ENCODE measurements at regions not wholly inside any gene's neighbourhood (a gene's known extent, or its start where the extent isn't known, plus 50 kb on each side); places are given as distances from the start of the nearest gene placed in this dataset.

DNA sequence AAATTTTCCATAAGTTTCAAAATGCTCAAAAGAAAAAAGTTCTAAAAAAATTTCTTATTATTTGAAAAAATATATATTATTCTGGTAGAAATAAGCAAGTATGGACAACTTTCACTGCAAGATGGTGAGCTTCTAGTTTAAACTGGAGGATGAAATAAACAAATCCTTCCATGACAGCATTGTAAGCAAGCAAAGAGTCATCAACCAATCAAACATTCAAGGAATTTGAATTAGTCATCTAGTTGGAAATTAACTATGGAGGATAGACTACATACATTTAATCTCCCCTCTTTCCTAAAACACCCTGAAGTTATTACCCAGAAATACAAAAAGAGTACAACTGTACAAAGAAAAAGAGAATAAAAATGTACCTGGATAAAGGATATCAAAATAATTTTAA, 51.0 kb upstream of the IRX5 start:
- no TSS peak for BruUV-seq (replicated peaks)
- DNase-seq (ENCODE audit: low read depth, low spot score): no peak

GRCh38 chr16:54878301-54878700, 52.4 kb upstream of the IRX5 start:
- Histone ChIP-seq H3K27ac (ENCODE audit: low read length) (no peak overlapping the region), H3K27me3 (ENCODE audit: control insufficient read depth, insufficient read depth, low read length) (no peaks in the 10 kb centered on the region), H3K4me1 (ENCODE audit: control insufficient read depth, insufficient read depth, low read length) (no peaks in the 10 kb centered on the region), H3K36me3 (ENCODE audit: control insufficient read depth, insufficient read depth, low read length) (no peaks in the 10 kb centered on the region), H3K9me3 (ENCODE audit: control insufficient read depth, insufficient read depth, low read depth, low read length) (no peaks in the 10 kb centered on the region), H3K4me3 (ENCODE audit: low read depth in 2 of 2, low read length in 2 of 2) (no peak overlapping the region)
- CTCF ChIA-PET: no interaction called here
- no peak for DNase-seq (ENCODE audit: low read depth, low spot score)
- TF ChIP-seq CTCF (IDR thresholded peaks at IDR 0.05) (no peak), SIN3A (IDR thresholded peaks at IDR 0.05; ENCODE audit: borderline replicate concordance, insufficient read depth, low read depth, low read length) (no peak), REST (IDR thresholded peaks at IDR 0.05; ENCODE audit: insufficient read depth in 1 of 2, low read depth in 2 of 2, low read length in 1 of 2) (no peak), TCF7L2 (IDR thresholded peaks at IDR 0.05; ENCODE audit: low read depth, low read length) (no peak), POLR2AphosphoS5 (IDR thresholded peaks at IDR 0.05; ENCODE audit: low read depth, low read length) (no peak)
- no peak for ATAC-seq
- in situ Hi-C loops (cut with HindIII; ENCODE audit: low pct_unique_long_range_greater_than_20kb, low sequenced_read_pairs) (no loop called here), intact Hi-C loops (cut with micrococcal nuclease; ENCODE audit: unreplicated experiment) (no loop called here)
- no TSS peak for BruUV-seq (replicated peaks)
- POLR2A ChIA-PET: no interaction called here

More for the DNA sequence above, 51.0 kb upstream of the IRX5 start:
- Histone ChIP-seq H3K27ac (ENCODE audit: low read length) (no peak overlapping the region), H3K9me3 (ENCODE audit: control insufficient read depth, insufficient read depth, low read depth, low read length) (no peaks in the 10 kb centered on the region), H3K36me3 (ENCODE audit: control insufficient read depth, insufficient read depth, low read length) (no peaks in the 10 kb centered on the region), H3K27me3 (ENCODE audit: control insufficient read depth, insufficient read depth, low read length) (no peaks in the 10 kb centered on the region), H3K4me3 (ENCODE audit: low read depth in 2 of 2, low read length in 2 of 2) (no peak overlapping the region), H3K4me1 (ENCODE audit: control insufficient read depth, insufficient read depth, low read length) (no peaks in the 10 kb centered on the region)
- intact Hi-C loops (cut with micrococcal nuclease; ENCODE audit: unreplicated experiment): no loop called here
- CTCF ChIA-PET: no interaction called here
- ATAC-seq: no peak
- in situ Hi-C loops (cut with HindIII; ENCODE audit: low pct_unique_long_range_greater_than_20kb, low sequenced_read_pairs): no loop called here
- POLR2A ChIA-PET: no interaction called here
- TF ChIP-seq SIN3A (IDR thresholded peaks at IDR 0.05; ENCODE audit: borderline replicate concordance, insufficient read depth, low read depth, low read length) (no peak), TCF7L2 (IDR thresholded peaks at IDR 0.05; ENCODE audit: low read depth, low read length) (no peak), CTCF (IDR thresholded peaks at IDR 0.05) (no peak), REST (IDR thresholded peaks at IDR 0.05; ENCODE audit: insufficient read depth in 1 of 2, low read depth in 2 of 2, low read length in 1 of 2) (no peak), POLR2AphosphoS5 (IDR thresholded peaks at IDR 0.05; ENCODE audit: low read depth, low read length) (no peak)
